K562 (cell line): ENCODE measurements at regions not wholly inside any gene's neighbourhood (a gene's known extent, or its start where the extent isn't known, plus 50 kb on each side); places are given as distances from the start of the nearest gene placed in this dataset.

ENCODE experiments used
- ATAC-seq: fragments of 200-7000 bp; cut with Tn5 transposase; 3 replicates; pipeline ENCODE4 v1.9.1; 2020; ENCODE audit warnings: moderate library complexity
- BruUV-seq: library from RNA; stranded (reverse); fragments of 400-500 nt; replicated peaks from 2 replicates; lab custom pipeline; 2021; lab: Mats Ljungman, UMichigan
- CTCF ChIA-PET: fragments of 300-600 bp; formaldehyde crosslinking; extraction: SDS; loops from one replicate; lab custom pipeline; 2021; ENCODE audit warnings: low intra/inter-chr PET ratio; lab: Yijun Ruan, JAX
- POLR2A ChIA-PET: fragments of 300-600, 350-650 bp; sonication (Branson Sonifier 250); formaldehyde crosslinking; extraction: SDS; loops from one replicate; lab custom pipeline; 2021; ENCODE audit warnings: antibody characterized with exemption, inconsistent platforms; lab: Yijun Ruan, JAX
- DNase-seq, 4 experiments: peaks; one replicate each; pipeline versions ENCODE4 v3.0.0 to v3.0.0-alpha.2; 2011 to 2018; ENCODE audit warnings: low spot score in 3 of 4, mixed read lengths in 3 of 4; ENCODE audit errors: extremely low read depth in 1 of 4
- FAIRE-seq: peaks from 2 replicates; lab custom pipeline; 2011; peaks lifted over from hg19 to GRCh38; lab: Jason Lieb, UNC
- H2AFZ ChIP-seq: 2 replicates; pipeline ENCODE4 v1.6.0; 2011; ENCODE audit warnings: low read depth, low read length, control low read depth, inconsistent platforms
- H3K27ac ChIP-seq: fragments of 200-600 bp; 3 replicates; pipeline ENCODE4 v1.8.0; 2011; ENCODE audit warnings: low read depth, mild to moderate bottlenecking, control low read depth, inconsistent platforms, low read length, moderate library complexity, mixed read lengths; ENCODE audit errors: extremely low read depth
- H3K27me3 ChIP-seq, 2 experiments: fragments of 300-600 bp in 1 of 2; 2 replicates in 1 of 2; 3 replicates in 1 of 2; pipeline versions ENCODE4 v1.6.0 to v1.8.0; 2011; ENCODE audit warnings: inconsistent platforms in 2 of 2, low read length in 2 of 2, mild to moderate bottlenecking in 1 of 2, mixed read lengths in 1 of 2, moderate library complexity in 1 of 2; ENCODE audit not compliant: control insufficient read depth in 2 of 2, insufficient read depth in 2 of 2
- H3K36me3 ChIP-seq: fragments of 300-600 bp; 3 replicates; pipeline ENCODE4 v1.8.0; 2011; ENCODE audit warnings: mild to moderate bottlenecking, low read length, inconsistent platforms; ENCODE audit not compliant: control insufficient read depth, insufficient read depth
- H3K4me1 ChIP-seq, 2 experiments: fragments of 200-600 bp in 1 of 2; replicated peaks in 1 of 2; 2 replicates in 1 of 2; 3 replicates in 1 of 2; pipeline versions ENCODE4 v1.5.1 to v1.8.0; 2011; ENCODE audit warnings: inconsistent platforms in 2 of 2, low read length in 2 of 2, mild to moderate bottlenecking in 1 of 2, mixed read lengths in 1 of 2, moderate library complexity in 1 of 2; ENCODE audit not compliant: control insufficient read depth in 2 of 2, insufficient read depth in 2 of 2
- H3K4me2 ChIP-seq: 2 replicates; pipeline ENCODE4 v1.6.1; 2011; ENCODE audit warnings: low read length, control low read depth, inconsistent platforms, mixed read lengths; ENCODE audit not compliant: insufficient read depth
- H3K4me3 ChIP-seq: fragments of 200-600 bp; sonication (generic), shearing (Covaris generic); 2 replicates; pipeline ENCODE4 v1.5.1; 2016; ENCODE audit warnings: control low read depth, inconsistent platforms
- H3K79me2 ChIP-seq: fragments of 200-600 bp; 3 replicates; pipeline ENCODE4 v1.8.0; 2011; ENCODE audit warnings: low read length, inconsistent platforms; ENCODE audit not compliant: control insufficient read depth, insufficient read depth
- H3K9ac ChIP-seq, 2 experiments: 2 replicates each; pipeline versions ENCODE4 v1.6.0 to v1.6.1; 2011; ENCODE audit warnings: low read depth in 2 of 2, low read length in 2 of 2, control low read depth in 1 of 2, inconsistent platforms in 1 of 2, mild to moderate bottlenecking in 1 of 2, mixed read lengths in 1 of 2; ENCODE audit not compliant: insufficient read depth in 1 of 2
- H3K9me1 ChIP-seq: one replicate; pipeline ENCODE4 v1.6.0; 2011; ENCODE audit warnings: inconsistent platforms, mild to moderate bottlenecking, low read length, moderate library complexity; ENCODE audit not compliant: control insufficient read depth, insufficient read depth
- H3K9me3 ChIP-seq: replicated peaks from 2 replicates; pipeline ENCODE4 v1.5.1; 2011; ENCODE audit warnings: low read depth, low read length, inconsistent platforms; ENCODE audit not compliant: control insufficient read depth, insufficient read depth
- H4K20me1 ChIP-seq: replicated peaks from 2 replicates; pipeline ENCODE4 v1.6.1; 2011; ENCODE audit warnings: low read length, inconsistent platforms, mixed read lengths; ENCODE audit not compliant: control insufficient read depth, insufficient read depth
- ATF3 ChIP-seq, 2 experiments: fragments of 450-650 bp in 1 of 2; sonication (generic) in 1 of 2; formaldehyde crosslinking in 1 of 2; IDR thresholded peaks in 1 of 2; conservative IDR thresholded peaks in 1 of 2; 2 replicates each; pipeline versions ENCODE4 v1.6.1 to v1.8.1; 2016 to 2023; ENCODE audit warnings: mild to moderate bottlenecking in 2 of 2, moderate library complexity in 2 of 2, inconsistent platforms in 1 of 2, missing genetic modification reagents in 1 of 2
- CEBPB ChIP-seq: fragments of 450-650 bp; IDR thresholded peaks from 2 replicates; pipeline ENCODE4 v1.6.1; 2016; ENCODE audit warnings: missing genetic modification characterization, missing compliant biosample characterization
- FOXK2 ChIP-seq, 2 experiments: fragments of 450-650 bp; IDR thresholded peaks in 1 of 2; conservative IDR thresholded peaks in 1 of 2; 2 replicates each; pipeline ENCODE4 v1.6.1; 2016; ENCODE audit warnings: low read depth in 2 of 2, mild to moderate bottlenecking in 1 of 2
- MYBL2 ChIP-seq, 2 experiments: fragments of 450-650 bp in 1 of 2; sonication (generic) in 1 of 2; formaldehyde crosslinking in 1 of 2; IDR thresholded peaks; 2 replicates each; pipeline versions ENCODE4 v1.6.1 to v1.8.1; 2017 to 2022; ENCODE audit warnings: borderline replicate concordance in 1 of 2, inconsistent platforms in 1 of 2, low read depth in 1 of 2, mild to moderate bottlenecking in 1 of 2, missing genetic modification reagents in 1 of 2, moderate library complexity in 1 of 2
- POLR3A ChIP-seq: IDR thresholded peaks from 2 replicates; pipeline ENCODE4 v1.6.1; 2011; ENCODE audit warnings: borderline replicate concordance, mild to moderate bottlenecking, moderate library complexity; ENCODE audit not compliant: insufficient read length, insufficient read depth; ENCODE audit errors: extremely low read depth
- PYGO2 ChIP-seq: fragments of 450-650 bp; IDR thresholded peaks from 2 replicates; pipeline ENCODE4 v1.6.1; 2016; ENCODE audit warnings: mild to moderate bottlenecking, missing genetic modification characterization, moderate library complexity, missing compliant biosample characterization
- RUNX1 ChIP-seq: sonication (generic); IDR thresholded peaks from 2 replicates; pipeline ENCODE4 v1.6.1; 2016; ENCODE audit warnings: antibody characterized with exemption, low read depth
- SMARCC2 ChIP-seq: fragments of 450-650 bp; IDR thresholded peaks from 2 replicates; pipeline ENCODE4 v1.6.1; 2017; ENCODE audit warnings: antibody characterized with exemption, moderate library complexity, mild to moderate bottlenecking, low read depth
- SPI1 ChIP-seq: IDR thresholded peaks from 2 replicates; pipeline ENCODE4 v1.6.1; 2011; ENCODE audit warnings: low read depth, low read length, control low read depth, borderline replicate concordance
- SRSF3 ChIP-seq: fragments of 200-400 bp; formaldehyde crosslinking; IDR thresholded peaks from 2 replicates; pipeline ENCODE4 v1.6.1; 2016; ENCODE audit warnings: mild to moderate bottlenecking, low read length, moderate library complexity; ENCODE audit not compliant: insufficient read depth
- TFAM ChIP-seq: fragments of 250-450 bp; sonication (Bioruptor Pico); conservative IDR thresholded peaks from 2 replicates; pipeline ENCODE4 v1.5.0; 2021; ENCODE audit warnings: mild to moderate bottlenecking, moderate library complexity
- YBX1 ChIP-seq: fragments of 450-650 bp; IDR thresholded peaks from 2 replicates; pipeline ENCODE4 v1.7.1; 2016; ENCODE audit warnings: mild to moderate bottlenecking
- ZNF316 ChIP-seq: fragments of 450-650 bp; IDR thresholded peaks from 2 replicates; pipeline ENCODE4 v1.6.1; 2016
- ZNF830 ChIP-seq: fragments of 250-450 bp; sonication (Bioruptor Pico); IDR thresholded peaks from 2 replicates; pipeline ENCODE4 v1.5.0; 2021; ENCODE audit warnings: mild to moderate bottlenecking
- WGBS: fragments of 100-300 bp; shearing (Covaris generic); methylation state at CpG from one replicate; pipeline ENCODE4 v1.1.6; 2016; ENCODE audit warnings: low coverage, mixed read lengths; ENCODE audit not compliant: insufficient coverage; ENCODE audit errors: missing lambda C conversion rate; 5-methylcytosine and 5-hydroxymethylcytosine counted together
- in situ Hi-C: fragments of 300-500 bp; cut with MboI; formaldehyde crosslinking; loops from 4 replicates; pipeline ENCODE4 v1.15.0; 2018; ENCODE audit warnings: inconsistent platforms, mixed read lengths
- intact Hi-C: fragments of 100-400 bp; cut with micrococcal nuclease; formaldehyde crosslinking; loops from 2 replicates; pipeline ENCODE4 v1.14.2; 2022
- TF ChIP-seq, protein P1 (sequence below): fragments of 450-650 bp; IDR thresholded peaks from 2 replicates; pipeline ENCODE4 v1.6.1; 2016; ENCODE audit warnings: low read depth, mild to moderate bottlenecking, moderate library complexity
- TF ChIP-seq, protein P2 (sequence below), 2 experiments: fragments of 250-450 bp in 1 of 2; fragments of 450-650 bp in 1 of 2; sonication (Bioruptor Pico) in 1 of 2; IDR thresholded peaks; 2 replicates each; pipeline versions ENCODE4 v1.6.1 to v1.8.0; 2016 to 2021; ENCODE audit warnings: mild to moderate bottlenecking in 2 of 2, moderate library complexity in 2 of 2, missing compliant biosample characterization in 1 of 2, missing genetic modification characterization in 1 of 2

- no peak for TF ChIP-seq PYGO2 (tag)
- no peak for TF ChIP-seq MYBL2 (IDR thresholded peaks at IDR 0.05; ENCODE audit: low read depth)
- no peak for TF ChIP-seq MYBL2 (CRISPR knock-in tag; IDR thresholded peaks at IDR 0.05; ENCODE audit: borderline replicate concordance)
- peak; percentile 63 for TF ChIP-seq CEBPB
- TF ChIP-seq ATF3 (IDR thresholded peaks at IDR 0.05): peak; percentile 33; the same call in 1 of the 2 replicates
- no peak for TF ChIP-seq ATF3 (CRISPR knock-in tag; conservative IDR thresholded peaks at IDR 0.05)
- TF ChIP-seq SMARCC2: no peak
- no peak for TF ChIP-seq ZNF316
- no peak for TF ChIP-seq SPI1
- TF ChIP-seq RUNX1: no peak
These were observed 290.3 kb downstream of the C1D start (continued) for GRCh38 chr2:67772216-67773170.

DNA sequence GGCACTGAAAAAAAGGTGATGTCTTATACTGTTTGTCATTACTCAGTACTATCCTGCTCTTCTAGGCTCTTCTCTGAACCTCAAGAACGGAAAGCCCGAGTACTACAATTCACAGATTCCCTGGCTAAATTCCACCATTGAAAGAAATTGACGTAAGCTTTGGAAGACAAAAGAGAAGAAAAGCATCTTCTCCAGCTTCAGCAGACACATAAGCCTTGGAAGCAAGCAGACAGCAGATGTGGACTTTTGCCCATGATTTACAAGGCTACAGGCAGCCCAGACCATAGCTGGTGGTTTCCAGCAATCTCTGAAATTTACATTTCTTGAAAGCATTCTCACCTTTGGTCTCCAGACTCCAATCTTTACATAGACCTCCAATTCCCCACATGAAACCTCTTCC is 289.0 kb downstream of the C1D start:
- TF ChIP-seq, protein P1, sequence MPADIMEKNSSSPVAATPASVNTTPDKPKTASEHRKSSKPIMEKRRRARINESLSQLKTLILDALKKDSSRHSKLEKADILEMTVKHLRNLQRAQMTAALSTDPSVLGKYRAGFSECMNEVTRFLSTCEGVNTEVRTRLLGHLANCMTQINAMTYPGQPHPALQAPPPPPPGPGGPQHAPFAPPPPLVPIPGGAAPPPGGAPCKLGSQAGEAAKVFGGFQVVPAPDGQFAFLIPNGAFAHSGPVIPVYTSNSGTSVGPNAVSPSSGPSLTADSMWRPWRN: no peak
- TF ChIP-seq ZNF830 (CRISPR knock-in tag) (no peak), YBX1 (no peak), POLR3A (no peak), TFAM (CRISPR knock-in tag) (no peak), SRSF3 (no peak), FOXK2 (conservative IDR thresholded peaks at IDR 0.05 in 1 of 2, IDR thresholded peaks at IDR 0.05 in 1 of 2; ENCODE audit: low read depth in 2 of 2) (no peak)
- TF ChIP-seq, protein P2, sequence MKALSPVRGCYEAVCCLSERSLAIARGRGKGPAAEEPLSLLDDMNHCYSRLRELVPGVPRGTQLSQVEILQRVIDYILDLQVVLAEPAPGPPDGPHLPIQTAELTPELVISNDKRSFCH (CRISPR knock-in tag; IDR thresholded peaks at IDR 0.05): no peak
- TF ChIP-seq, protein P2 (tag; IDR thresholded peaks at IDR 0.05): no peak
- TF ChIP-seq, all 486 proteins: peak for 0
- Histone ChIP-seq H4K20me1 (no peaks in the 10 kb centered on the region), H2AFZ (no peak overlapping the region), H3K27ac (no peak overlapping the region), H3K9ac (no peak overlapping the region), H3K79me2 (no peaks in the 10 kb centered on the region), H3K36me3 (no peaks in the 10 kb centered on the region), H3K4me3 (no peak overlapping the region), H3K4me1 (no peaks in the 10 kb centered on the region), H3K9me3 (no peaks in the 10 kb centered on the region), H3K27me3 (no peaks in the 10 kb centered on the region; a peak in 1 of 5 replicates), H3K9me1 (no peaks in the 10 kb centered on the region), H3K4me2 (no peak overlapping the region)
- FAIRE-seq (no peak), DNase-seq (no peak), ATAC-seq (no peak)
- WGBS: 0% methylated on average over 3 of the region's 3 CpGs
- POLR2A ChIA-PET: interaction anchor here (0.6 to 1.3 kb wide), 2 partner anchors 11 to 12 kb away, joined by 3 to 5 read pairs; no protein-coding TSS in a partner anchor
- no TSS peak for BruUV-seq
- CTCF ChIA-PET: no interaction called here
- intact Hi-C loops: no loop called here
- in situ Hi-C loops: no loop called here
